DMS114 treated with DMSO at 0.1 percent for 48 hours (cell line): ENCODE measurements at regions not wholly inside any gene's neighbourhood (a gene's known extent, or its start where the extent isn't known, plus 50 kb on each side); places are given as distances from the start of the nearest gene placed in this dataset.

Source experiments
- DNase-seq: peaks from one replicate; lab custom pipeline; 2025; ENCODE audit not compliant: unreplicated experiment; lab: John Stamatoyannopoulos, UW

- no peak for DNase-seq
Observed at GRCh38 chr14:101495284-101495683, 66.0 kb upstream of the DIO3 start.

- no peak for DNase-seq
Observed at GRCh38 chr14:101495827-101496775, 65.2 kb upstream of the DIO3 start.

DNA sequence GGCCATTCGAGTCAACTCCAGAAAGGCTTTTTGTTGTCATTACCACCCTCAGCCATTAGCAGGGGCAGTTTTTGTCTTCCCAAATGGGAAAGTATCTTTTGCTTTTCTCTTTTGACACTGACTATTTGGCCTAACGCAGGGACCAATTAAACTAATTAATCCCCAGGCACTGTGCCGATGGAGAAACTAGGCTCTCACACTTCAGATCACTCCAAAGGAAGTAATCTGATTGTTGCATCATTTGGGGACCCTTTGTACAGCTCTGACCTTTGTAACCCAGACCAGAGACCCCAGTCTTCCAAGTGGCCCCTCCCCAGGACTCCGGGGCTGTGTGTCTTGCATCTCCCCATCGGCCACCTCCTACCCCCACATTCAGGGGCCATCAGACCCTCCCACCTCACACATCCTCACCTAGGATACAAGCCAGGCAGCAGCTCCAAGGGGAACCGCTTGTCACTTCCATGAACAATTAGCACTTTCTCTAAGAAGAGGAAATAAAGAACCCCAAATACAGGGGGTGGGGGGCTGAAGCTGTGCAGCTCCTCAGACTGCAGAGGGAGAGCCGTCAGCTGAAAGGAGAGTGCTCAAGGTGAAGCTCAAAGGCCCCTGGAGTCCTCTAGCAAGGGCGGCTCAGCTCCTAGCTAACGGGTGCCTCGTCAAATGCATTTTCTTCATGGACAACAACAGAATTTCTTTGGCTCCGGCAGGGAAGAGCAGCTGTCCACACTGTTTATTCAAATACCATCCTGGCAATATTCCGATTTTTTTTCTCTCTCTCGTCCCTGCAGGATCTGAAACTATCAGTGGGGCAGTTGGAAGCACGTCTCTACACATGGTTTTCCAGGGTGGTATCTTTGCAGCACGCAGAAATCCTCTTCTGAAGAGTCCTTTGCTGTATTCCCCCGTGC, 64.3 kb upstream of the DIO3 start:
- DNase-seq = no peak

- DNase-seq = no peak
Observed at GRCh38 chr14:101497684-101498525, 63.4 kb upstream of the DIO3 start.

- no peak for DNase-seq
Observed at GRCh38 chr14:101498526-101498860, 62.8 kb upstream of the DIO3 start.

GRCh38 chr14:101499080-101499479, 62.2 kb upstream of the DIO3 start:
- DNase-seq = no peak

DNA sequence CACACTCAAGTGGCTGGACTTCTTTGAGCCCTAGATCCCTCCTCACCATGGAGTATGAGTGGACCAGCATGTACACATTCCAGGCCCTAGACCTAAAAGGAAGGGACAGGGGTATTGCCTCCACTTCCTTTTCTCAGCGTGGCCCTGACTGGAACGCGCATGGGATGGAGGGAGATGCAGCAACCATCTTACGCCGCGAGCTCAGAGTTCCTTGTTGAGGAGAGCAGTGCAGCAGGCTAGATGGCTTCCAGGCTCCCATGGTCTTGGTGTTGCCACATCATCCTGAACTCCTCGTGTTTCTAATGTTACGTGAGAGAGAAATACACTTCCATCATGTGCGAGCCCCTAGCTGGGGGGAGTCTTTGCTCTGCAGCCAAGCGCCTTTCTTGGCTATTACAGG, 61.8 kb upstream of the DIO3 start:
- DNase-seq = no peak

- DNase-seq = no peak
Observed at GRCh38 chr14:101500061-101500460, 61.2 kb upstream of the DIO3 start.

DNA sequence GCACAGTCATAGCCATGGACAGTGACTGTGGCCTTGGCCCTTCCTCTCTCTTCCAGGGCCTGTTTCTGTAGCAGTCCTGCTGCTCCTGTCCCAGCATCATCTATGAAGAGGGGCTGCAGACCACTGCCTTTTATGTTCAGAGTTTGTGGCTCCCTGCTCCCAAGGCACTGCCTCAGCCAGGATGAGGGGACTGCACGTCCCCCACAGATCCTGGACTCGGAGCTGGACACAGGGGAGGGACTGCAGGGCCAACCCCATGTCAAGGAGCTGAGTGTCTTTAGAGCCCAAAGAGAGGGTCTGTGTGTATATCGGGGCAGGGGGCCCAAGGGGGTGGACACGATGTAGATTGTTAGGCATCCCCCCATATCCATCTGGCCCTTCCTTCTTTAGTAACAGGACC, 60.6 kb upstream of the DIO3 start:
- no peak for DNase-seq

DNA sequence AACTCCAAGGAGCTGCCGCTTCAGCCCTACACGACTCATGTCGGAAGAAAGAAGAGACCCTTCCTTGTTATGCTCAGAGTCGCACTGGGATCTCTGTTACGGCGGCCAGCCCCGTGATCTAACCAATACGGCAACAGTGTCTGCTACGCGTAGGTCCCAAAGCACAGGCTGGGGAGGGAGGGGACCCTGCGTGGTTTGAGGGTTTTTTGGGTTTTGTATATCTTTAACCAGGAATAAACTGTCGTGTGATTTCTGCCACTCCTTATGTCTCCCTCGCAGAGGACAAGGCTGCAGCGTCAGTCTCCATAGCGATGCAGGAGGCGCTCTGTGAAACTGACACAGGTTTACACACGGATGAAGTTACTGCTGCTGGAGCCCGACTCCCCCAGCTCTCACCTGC, 60.0 kb upstream of the DIO3 start:
- DNase-seq = no peak

DNA sequence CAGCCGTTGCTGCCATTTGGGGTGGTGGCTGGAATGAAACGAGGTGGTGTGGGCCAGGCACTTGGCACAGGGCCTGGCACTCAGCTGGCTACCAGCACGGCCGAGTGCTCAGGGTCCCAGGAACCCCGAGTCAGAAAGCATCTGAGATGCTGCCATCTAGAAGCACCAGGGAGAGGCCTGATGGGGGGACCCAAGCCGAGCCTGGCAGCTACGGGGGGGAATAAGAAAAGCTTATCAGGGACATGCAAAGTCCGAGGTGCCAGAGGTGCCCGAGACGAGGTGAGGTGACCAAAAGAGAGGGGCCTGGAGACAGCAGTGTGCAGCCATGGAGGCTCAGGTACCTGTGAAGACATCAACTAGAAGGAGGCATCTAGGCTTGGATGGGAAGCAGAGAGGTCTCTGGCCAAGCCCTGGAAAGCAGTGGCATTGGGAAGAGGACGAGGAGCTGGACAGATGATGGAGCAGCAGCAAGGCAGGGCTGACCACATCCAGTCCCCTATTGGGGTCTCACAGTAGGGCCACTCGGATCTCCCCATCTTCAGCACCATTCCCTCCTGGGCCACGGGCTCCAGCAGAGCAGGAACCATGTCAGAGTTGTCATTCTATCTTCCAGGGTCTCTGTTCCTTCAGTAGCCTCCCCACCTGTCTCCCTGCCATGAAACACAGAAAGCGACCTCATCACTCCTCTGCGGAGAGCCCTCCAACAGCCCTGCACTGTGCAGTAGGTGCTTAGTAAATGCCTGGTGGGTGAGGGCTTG, 59.3 kb upstream of the DIO3 start:
- no peak for DNase-seq

DNA sequence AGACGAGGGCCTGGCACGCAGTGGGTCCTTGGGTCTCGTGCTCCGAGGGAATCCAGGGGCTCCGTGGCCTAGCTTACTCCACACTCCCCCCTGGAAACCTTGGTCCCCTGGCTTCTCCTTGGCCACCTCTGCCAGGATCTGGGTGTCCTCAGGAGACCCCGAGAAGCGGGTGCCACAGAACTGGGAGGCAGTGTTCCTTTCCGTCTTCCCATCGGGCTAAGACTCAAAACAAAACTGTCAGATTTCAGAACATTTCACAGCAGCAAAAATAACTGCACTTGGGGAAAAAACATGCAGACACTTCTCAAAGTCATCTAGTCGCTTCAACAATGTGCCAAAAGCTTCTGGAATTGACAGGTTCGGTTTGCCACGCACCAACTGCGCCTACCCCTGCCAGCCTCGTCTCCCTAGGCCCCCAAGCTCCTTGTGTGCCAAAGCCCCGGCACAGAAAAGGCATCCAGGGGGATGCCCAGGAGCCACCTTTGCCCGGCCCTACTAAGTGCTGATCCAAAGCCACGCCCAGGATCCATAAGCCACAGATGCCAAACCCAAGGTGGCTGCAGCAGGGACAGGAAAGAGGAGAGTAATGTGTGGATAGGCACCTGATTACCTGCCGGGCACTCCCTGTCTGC, 58.4 kb upstream of the DIO3 start:
- DNase-seq = no peak

GRCh38 chr14:101503431-101504095, 57.7 kb upstream of the DIO3 start:
- DNase-seq = no peak

GRCh38 chr14:101504096-101504948, 57.0 kb upstream of the DIO3 start:
- no peak for DNase-seq

DNA sequence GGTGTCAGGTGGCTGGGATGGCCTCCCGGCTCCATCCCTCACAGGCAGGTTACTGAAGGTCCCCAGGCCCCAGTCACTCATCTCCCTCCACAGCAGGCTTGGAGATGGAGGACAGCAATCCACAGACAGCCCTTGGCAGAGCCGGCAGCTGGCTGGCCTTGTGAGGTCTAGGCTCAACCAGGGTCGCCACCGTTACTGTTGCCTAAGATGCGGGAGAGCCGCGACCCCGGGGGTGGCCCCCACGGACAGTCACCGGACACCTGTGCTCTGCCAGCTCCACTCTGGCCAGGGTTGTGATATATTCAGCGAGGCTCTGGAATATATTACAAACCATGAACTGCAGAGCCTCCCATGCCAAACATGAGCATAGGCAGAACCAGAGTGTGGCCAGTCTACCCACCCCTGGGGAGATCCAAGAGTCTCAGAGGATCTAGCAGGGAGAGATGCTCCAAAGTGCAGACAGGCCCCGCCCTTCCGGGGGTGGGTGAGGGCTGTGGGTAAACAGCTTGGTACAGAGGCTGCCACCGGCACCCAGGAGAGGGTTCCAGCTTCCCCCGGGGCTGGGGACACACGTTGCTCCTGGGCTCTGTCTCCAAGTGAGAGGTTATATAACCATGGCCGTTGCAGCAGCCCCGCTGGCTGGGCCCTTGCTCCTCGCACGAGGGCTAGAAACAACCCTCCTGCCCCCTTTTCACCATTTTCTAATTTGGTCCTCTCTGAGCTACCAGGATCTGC, 55.9 kb upstream of the DIO3 start:
- no peak for DNase-seq

DNA sequence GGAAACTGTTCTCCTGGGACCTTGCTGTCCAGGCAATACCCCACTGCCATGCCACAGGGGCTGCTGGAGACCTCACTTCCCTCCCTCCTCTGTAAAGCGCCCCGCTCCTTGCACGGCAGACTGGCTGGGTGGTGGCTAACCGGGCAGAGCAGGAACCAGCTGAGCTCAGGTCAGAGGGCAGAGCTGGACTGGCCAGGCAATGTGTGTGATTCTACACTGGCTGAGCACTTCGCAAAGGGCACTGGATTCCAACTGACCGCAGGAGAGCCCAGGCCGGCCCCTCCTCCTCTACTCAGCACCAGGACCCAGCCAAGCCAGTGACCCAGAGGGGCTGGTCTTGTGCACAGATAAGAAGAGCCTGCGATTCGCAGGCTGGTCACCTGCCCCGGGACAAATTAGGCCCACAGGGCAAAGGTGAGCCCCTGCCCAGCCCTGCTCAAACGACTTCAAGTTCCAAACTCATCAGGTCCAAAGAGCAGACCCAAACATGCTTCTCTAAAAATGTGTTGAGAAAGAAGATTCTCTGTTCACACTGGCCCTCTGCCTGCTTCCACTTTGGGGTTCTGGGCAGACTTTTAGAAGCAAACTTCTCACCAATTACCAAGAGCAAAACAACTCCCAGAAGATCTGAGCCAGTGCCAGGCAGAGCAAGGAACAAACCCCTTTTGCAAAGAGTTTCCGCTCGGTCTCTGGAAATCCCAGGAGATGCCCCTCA, 54.9 kb upstream of the DIO3 start:
- DNase-seq = no peak
